GM12878 (cell line): ENCODE measurements at regions not wholly inside any gene's neighbourhood (a gene's known extent, or its start where the extent isn't known, plus 50 kb on each side); places are given as distances from the start of the nearest gene placed in this dataset.

Experiments used
- BACH1 ChIP-seq: fragments of 450-650 bp; IDR thresholded peaks from 2 replicates; pipeline ENCODE4 v1.6.1; 2017; ENCODE audit warnings: mild to moderate bottlenecking, borderline replicate concordance
- BHLHE40 ChIP-seq, 2 experiments: fragments of 450-650 bp in 1 of 2; IDR thresholded peaks; 2 replicates each; pipeline ENCODE4 v1.6.1; 2011 to 2017; ENCODE audit warnings: low read depth in 2 of 2, borderline replicate concordance in 1 of 2, improper control_type of control experiment in 1 of 2, low read length in 1 of 2, mild to moderate bottlenecking in 1 of 2
- BMI1 ChIP-seq: fragments of 450-650 bp; IDR thresholded peaks from 2 replicates; pipeline ENCODE4 v1.6.1; 2016; ENCODE audit warnings: mild to moderate bottlenecking, moderate library complexity, borderline replicate concordance
- DPF2 ChIP-seq: fragments of 450-650 bp; IDR thresholded peaks from 2 replicates; pipeline ENCODE4 v1.6.1; 2017; ENCODE audit warnings: mild to moderate bottlenecking
- EP300 ChIP-seq, 2 experiments: fragments of 150-350 bp in 1 of 2; IDR thresholded peaks; 2 replicates each; pipeline ENCODE4 v1.6.1; 2011 to 2012; ENCODE audit warnings: low read depth in 2 of 2, low read length in 2 of 2, borderline replicate concordance in 1 of 2, improper control_type of control experiment in 1 of 2, inconsistent platforms in 1 of 2; ENCODE audit not compliant: control insufficient read depth in 1 of 2
- FOS ChIP-seq: IDR thresholded peaks from 3 replicates; pipeline ENCODE4 v1.6.1; 2011; ENCODE audit warnings: borderline replicate concordance; ENCODE audit not compliant: insufficient read length; ENCODE audit errors: extremely low read depth
- PKNOX1 ChIP-seq: fragments of 450-650 bp; IDR thresholded peaks from 2 replicates; pipeline ENCODE4 v1.6.1; 2016; ENCODE audit warnings: mild to moderate bottlenecking
- SUZ12 ChIP-seq: fragments of 200-600 bp; sonication (generic); IDR thresholded peaks from one replicate; pipeline ENCODE4 v1.6.1; 2018; ENCODE audit warnings: antibody characterized with exemption, mild to moderate bottlenecking; ENCODE audit not compliant: unreplicated experiment
- ZBED1 ChIP-seq: IDR thresholded peaks from 2 replicates; pipeline ENCODE4 v1.6.1; 2016; ENCODE audit warnings: borderline replicate concordance
- ZNF687 ChIP-seq: fragments of 450-650 bp; IDR thresholded peaks from 2 replicates; pipeline ENCODE4 v1.6.1; 2017; ENCODE audit warnings: mild to moderate bottlenecking, moderate library complexity
- TF ChIP-seq, protein P1 (sequence below): fragments of 450-650 bp; IDR thresholded peaks from 2 replicates; pipeline ENCODE4 v1.6.1; 2017; ENCODE audit warnings: low read depth, mild to moderate bottlenecking, moderate library complexity
- TF ChIP-seq, protein P2 (sequence below): fragments of 450-650 bp; IDR thresholded peaks from 2 replicates; pipeline ENCODE4 v1.6.1; 2016; ENCODE audit warnings: mild to moderate bottlenecking

DNA sequence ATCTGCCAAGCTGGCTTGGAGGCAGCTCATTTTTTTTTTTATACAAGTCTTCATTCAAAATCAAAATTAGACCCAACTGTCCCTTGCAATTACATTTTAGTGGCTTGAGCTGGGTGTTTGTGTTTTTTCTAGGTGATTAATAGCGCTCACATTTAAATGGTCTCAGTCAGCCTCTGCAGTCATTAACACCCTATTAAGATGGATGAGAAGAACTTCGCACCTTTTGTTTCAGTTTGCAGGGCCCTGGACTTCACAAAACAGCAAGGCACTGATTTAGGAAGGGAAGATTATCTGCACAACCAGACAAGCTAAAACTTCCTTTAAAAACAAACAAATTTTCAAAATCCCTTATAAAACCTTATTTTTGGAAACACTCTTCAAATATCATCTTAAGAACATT, 374.8 kb downstream of the EFNA5 start (continued):
- TF ChIP-seq, protein P1, sequence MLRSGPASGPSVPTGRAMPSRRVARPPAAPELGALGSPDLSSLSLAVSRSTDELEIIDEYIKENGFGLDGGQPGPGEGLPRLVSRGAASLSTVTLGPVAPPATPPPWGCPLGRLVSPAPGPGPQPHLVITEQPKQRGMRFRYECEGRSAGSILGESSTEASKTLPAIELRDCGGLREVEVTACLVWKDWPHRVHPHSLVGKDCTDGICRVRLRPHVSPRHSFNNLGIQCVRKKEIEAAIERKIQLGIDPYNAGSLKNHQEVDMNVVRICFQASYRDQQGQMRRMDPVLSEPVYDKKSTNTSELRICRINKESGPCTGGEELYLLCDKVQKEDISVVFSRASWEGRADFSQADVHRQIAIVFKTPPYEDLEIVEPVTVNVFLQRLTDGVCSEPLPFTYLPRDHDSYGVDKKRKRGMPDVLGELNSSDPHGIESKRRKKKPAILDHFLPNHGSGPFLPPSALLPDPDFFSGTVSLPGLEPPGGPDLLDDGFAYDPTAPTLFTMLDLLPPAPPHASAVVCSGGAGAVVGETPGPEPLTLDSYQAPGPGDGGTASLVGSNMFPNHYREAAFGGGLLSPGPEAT = 0 out of 2 replicates have a peak, but pooled peaks have one; percentile 31
- TF ChIP-seq BACH1 (peak; percentile 35; the same call in 1 of the 2 replicates), BMI1 (peak; percentile 37; the same call in 1 of the 2 replicates), ZNF687 (0 out of 2 replicates have a peak, but pooled peaks have one; percentile 36), EP300 (IDR thresholded peaks at IDR 0.05; ENCODE audit: borderline replicate concordance in 1 of 2, control insufficient read depth in 1 of 2, low read depth in 2 of 2, low read length in 2 of 2) (peak in 1 of 2 experiments; percentile 49; a peak in 1 of 4 replicates), BHLHE40 (IDR thresholded peaks at IDR 0.05; ENCODE audit: borderline replicate concordance in 1 of 2, low read depth in 2 of 2, low read length in 1 of 2) (peak in 1 of 2 experiments; percentile 19; a peak in 1 of 4 replicates), SUZ12 (no peak), PKNOX1 (peak; percentile 7; the same call in 1 of the 2 replicates), ZBED1 (no peak), FOS (no peak), DPF2 (0 out of 2 replicates have a peak, but pooled peaks have one; percentile 37)
- TF ChIP-seq, protein P2, sequence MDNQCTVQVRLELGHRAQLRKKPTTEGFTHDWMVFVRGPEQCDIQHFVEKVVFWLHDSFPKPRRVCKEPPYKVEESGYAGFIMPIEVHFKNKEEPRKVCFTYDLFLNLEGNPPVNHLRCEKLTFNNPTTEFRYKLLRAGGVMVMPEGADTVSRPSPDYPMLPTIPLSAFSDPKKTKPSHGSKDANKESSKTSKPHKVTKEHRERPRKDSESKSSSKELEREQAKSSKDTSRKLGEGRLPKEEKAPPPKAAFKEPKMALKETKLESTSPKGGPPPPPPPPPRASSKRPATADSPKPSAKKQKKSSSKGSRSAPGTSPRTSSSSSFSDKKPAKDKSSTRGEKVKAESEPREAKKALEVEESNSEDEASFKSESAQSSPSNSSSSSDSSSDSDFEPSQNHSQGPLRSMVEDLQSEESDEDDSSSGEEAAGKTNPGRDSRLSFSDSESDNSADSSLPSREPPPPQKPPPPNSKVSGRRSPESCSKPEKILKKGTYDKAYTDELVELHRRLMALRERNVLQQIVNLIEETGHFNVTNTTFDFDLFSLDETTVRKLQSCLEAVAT = no peak
